ENCODE measurements at regions not wholly inside any gene's neighbourhood (a gene's known extent, or its start where the extent isn't known, plus 50 kb on each side); places are given as distances from the start of the nearest gene placed in this dataset.

DNA sequence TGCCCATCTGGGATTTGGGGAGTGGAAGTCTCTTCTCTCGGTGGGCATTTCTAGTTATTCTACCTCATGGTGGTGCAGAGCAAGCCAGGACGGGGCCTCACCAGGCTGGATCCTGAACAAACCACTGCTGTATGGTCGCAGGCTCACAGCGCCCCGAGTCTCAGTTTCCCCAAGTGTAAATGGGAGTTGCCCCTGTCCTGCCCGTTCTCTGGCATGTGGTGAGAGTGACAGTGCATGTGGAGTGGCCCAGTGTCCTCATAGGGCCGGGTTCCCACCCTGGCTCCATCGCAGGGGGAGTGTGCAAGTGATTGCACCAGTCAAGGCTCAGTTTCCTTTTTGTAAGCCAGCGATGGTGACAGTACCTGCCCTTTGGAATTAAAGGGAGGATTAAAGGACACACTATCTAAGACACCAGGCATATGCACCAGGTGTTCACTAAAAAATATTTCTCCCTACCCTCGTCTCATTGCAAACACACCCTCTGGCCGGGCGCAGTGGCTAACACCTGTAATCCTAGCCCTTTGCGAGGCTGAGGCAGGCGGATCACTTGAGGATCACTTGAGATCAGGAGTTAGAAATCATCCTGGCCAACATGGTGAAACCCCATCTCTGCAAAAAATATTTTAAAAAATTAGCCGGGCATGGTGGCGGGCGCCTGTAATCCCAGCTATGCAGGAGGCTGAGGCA is 173.3 kb upstream of the MYCN start:
- DNase-seq: no peak

- DNase-seq: no peak
Measured at GRCh38 chr2:15767679-15768078, 172.7 kb upstream of the MYCN start.

- no peak for DNase-seq
Measured at GRCh38 chr2:15768142-15768541, 172.2 kb upstream of the MYCN start.

GRCh38 chr2:15768615-15769014 is 171.7 kb upstream of the MYCN start:
- DNase-seq: no peak

- no peak for DNase-seq
Measured at GRCh38 chr2:15769235-15769634, 171.1 kb upstream of the MYCN start.

DNA sequence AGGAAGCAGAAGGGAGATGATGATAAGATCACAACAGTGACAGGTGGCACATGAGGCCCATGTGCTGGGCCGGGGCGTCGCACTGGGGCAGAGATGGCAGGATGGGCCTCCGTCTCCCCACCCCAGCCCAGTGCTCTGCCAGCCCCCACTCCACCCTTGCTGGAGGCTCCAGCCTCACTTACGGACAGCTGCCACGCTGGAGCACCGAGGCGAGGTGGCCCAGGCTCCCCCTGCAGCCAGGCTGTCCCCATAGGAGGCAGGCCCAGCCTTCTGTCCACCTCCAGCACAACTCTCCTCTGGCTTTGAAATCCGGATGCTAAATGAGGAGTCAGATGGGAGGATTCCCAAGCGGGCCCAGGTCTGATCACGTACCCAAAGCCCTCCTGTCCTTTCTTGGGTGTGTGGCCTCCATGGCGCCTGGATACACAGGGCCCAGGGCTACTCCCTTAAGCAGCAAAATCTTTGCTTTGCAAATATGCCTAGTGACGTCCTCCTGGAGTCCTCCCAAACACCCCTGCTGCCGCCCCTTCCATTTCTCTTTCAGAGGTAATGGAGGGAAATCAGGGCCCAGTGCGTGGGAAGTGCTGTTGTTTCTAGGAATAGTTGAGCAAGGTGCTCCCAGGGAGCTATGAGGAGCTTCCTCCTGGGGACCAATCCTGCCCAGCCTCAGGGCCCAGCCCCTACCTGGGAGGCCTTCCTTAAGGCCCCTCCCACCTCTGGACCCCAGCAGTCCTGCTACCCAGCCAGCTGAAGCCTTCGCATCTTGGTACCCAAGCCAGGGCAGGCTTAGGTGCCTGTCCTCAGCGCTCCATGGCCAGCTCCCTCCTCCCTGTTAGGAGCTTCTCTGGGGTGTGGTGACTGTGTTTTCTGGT is 170.4 kb upstream of the MYCN start:
- no peak for DNase-seq

DNA sequence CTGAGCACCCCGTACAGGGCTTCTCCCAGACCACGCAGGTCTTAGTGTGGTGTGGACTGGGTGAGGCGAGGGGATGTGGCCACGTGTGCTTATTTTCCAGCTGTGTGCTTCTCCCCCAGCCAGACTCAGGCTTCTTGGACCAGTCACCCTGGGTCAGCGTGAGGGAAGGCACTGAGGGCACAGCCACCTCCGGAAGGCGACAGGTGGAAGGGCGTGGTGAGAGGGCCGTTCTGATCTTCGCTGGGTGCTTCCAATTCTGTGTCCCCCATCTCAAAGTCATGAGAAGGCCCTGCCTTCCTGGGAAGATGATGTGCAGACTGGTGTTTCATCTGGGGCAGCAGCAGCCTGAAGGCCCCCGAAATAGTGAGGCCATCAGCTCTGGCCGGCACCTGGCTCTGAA is 169.7 kb upstream of the MYCN start:
- DNase-seq: no peak

DNA sequence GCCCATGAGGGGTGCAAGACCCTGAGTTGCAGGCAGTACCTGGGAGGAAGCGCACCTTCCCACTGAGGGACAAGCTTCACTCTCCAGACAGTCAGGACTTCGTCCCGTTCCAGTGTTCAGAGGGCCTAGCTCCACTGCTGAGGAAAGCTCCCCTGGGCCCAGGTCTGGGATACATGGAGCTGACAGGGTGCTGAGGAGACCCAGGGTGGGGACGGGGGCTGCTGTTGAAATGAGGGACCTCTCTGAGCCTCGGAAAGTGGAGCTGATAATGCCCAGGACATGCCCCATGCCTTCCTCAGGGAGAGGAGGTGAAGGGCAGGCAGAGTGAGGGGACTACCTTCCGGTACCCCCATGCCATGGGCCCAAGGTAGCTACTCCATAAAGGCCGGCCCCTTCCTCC is 169.2 kb upstream of the MYCN start:
- no peak for DNase-seq

DNA sequence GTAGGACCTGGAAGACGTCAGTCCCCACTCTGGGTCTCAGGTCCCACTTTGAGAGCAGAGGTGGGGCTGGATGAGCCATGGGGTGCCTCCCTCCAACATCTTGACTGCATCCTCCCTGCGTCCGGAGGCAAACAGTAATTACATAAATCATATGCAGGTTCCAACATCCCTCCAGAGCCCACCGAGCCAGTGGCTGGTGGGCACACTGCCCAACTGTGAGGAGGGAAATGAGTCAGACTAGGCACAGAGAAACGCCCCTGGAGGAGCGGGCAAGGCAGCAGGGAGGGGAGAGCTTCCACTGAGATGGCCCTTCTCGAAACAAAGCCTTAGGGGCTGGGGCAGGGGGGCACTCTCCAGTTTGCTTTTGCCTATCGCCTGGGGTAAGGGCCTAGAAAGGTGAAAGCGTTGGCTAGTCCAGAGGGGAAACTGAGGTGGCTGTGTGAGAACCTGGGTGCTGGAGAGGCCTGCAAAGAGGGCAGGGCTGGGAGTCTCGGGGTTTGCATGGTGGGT is 168.2 kb upstream of the MYCN start:
- no peak for DNase-seq

DNA sequence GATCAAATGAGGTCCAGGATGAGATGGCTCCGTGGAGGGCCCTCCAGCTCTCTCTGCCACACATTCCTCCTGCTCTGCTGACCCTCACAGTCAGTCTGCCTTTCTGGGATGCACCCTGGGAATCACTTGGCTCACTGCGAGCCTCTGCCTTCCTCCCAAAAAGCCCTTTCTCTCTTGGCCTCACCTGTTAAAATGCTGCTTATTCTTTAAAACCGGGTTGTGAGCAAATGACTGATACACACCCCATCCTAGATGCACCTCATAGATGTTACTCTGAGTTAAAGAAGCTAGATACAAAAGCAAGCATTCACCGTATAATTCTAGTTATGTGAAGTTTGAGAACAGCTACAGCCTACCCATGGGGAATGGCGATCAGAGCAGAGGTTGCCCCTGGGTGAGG is 167.7 kb upstream of the MYCN start:
- no peak for DNase-seq

- no peak for DNase-seq
Measured at GRCh38 chr2:15773204-15773603, 167.1 kb upstream of the MYCN start.

GRCh38 chr2:15773846-15774245 is 166.5 kb upstream of the MYCN start:
- no peak for DNase-seq

DNA sequence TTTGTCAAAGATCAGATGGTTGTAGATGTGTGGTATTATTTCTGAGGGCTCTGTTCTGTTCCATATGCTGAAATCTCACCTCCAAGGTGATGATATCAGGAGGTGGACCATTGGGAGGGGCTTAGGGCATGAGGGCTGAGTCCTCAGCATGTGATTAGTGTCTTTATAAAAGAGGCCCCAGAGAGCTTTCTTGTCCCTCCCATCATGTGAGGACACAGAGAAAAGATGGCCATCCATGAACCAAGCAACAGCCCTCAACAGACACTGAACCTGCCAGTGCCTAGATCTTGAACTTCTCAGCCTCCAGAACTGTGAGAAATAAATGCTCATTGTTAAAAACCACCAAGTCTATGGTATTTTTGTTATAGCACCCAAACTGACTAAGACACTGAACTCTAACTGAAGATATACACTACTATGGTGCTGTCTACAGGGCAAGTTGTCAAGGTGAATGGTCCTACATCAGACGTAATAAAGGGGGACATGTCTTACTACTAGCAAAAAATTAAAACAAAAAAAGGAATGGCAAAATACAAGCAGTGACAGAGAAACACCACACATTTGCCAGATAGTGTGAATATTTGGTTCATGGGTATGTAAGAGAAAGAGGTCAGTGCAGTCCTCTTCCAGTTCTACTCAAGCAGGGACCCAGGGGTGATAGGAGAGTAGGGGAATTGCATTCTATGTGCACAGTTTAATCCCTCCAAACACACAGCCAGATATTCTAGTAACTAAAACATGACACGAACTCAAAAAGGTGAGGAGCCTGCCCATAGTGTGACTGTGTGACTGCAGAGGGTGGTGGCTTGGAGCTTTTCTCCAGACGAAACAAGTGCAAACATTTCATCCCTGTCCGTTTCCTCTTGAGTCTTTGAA is 164.4 kb upstream of the MYCN start:
- DNase-seq: no peak

DNA sequence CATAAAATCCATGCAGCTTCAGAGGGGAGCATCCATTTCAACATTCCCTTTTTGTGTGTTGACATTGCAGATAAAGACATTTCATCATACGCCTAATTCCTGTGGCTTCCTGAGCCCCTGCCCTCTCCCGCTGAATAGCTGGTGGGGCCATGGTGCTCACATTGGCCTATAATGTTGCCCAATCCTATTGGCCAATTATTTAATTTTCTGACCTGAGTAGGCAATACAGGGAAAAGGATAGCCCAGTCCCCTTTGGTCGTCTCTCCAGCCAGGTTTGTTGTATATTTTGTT is 163.8 kb upstream of the MYCN start:
- DNase-seq: no peak

DNA sequence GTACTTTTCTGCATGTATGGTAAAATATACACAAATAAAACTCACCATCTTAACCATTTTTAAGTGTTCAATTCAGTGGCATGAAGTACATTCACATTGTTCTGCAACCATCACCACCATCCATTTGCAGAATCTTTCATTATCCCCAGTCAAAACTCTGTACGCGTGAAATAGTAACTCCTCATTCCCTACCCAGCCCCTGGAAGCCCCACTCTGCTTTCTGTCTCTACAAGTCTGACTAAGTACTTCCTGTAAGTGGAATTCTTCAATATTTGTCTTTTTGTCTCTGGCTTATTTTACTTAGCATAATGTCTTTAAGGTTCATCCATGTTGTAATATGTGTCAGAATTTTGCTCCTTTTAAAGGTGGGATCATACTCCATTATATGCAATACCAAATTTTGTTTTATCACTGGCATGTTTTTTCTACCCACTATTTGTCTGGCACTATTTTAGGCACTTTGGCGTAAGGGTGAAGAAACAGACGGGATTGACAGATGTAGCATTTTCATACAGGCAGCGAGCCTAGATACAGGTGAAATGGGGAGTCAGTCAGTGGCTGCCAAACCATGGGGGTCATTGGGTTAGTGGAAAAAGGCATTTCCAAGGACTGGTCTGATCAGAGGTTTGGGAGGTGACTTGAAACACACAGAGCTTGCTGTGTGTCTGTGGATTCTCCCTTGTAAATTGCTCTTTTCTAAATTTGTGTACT is 163.2 kb upstream of the MYCN start:
- no peak for DNase-seq

GRCh38 chr2:15777795-15778371 is 162.5 kb upstream of the MYCN start:
- no peak for DNase-seq

DNA sequence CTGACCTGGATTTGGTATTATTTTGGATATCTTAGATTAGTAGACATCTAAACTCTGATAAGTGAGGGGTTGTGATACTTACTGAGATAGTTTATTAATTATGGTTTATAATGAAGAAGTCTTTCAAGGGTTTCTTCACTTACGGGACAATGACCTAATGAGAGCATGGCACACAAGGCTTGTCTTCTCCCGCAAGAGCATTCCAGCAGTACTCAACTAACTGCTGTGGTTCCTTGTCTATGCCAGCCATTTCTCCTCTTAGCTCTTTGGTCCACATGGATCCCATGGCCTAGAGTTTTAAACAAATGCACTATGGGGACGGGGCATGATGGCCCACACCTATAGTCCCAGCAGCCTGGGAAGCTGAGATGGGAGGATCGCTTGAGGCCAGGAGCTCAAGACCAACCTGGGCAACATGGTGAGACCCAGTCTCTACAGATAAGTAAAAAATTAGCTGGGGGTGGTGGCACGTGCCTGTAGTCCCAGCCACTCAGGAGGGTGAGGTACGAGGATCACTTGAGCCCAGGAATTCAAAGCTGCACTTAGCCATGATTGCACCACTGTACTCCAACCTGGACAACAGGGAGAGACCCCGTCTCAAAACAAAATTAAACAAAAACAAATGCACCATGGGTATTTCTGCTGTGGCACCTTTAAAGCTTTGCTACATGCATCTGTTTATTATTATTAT is 161.7 kb upstream of the MYCN start:
- DNase-seq: no peak

DNA sequence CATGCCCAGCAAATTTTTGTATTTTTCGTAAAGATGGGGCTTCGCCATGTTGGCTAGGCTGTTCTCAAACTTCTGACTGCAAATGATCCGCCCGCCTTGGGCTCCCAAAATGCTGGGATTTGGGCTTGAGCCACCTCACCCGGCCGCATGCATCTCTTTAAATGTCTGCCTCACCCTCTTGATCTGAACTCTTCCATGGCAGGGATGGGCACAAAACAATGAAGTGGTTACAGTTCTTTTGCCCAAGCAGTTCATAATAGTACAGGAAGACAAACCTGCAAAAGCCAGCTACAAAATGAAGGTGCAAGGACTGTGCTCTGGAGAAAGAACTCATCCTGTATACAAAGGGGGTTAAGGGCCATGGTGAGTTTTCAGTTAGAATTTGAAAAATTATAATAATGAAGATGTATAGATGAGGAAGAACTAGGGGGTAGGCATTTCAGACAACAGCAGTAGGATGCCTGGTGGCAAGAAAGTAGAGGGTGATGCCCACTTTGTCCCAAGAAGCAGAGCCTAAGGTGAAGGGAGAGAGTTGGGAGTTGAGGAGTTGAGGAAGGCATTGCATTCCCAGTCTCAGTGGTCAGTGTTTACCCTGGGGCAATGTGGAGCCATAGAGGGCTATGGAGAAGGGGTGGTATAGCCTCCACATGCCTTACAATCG is 160.8 kb upstream of the MYCN start:
- DNase-seq: no peak

GRCh38 chr2:15780234-15780633 is 160.1 kb upstream of the MYCN start:
- no peak for DNase-seq

GRCh38 chr2:15780912-15781574 is 159.3 kb upstream of the MYCN start:
- DNase-seq: no peak

Data from NCI-H2081 (cell line).